ENCODE measurements at regions not wholly inside any gene's neighbourhood (a gene's known extent, or its start where the extent isn't known, plus 50 kb on each side); places are given as distances from the start of the nearest gene placed in this dataset.
"Not testable (repeated sequence)": the region's sequence is repeated elsewhere in the genome, so short reads cannot be mapped to it uniquely, and the experiment has no call there.

DNA sequence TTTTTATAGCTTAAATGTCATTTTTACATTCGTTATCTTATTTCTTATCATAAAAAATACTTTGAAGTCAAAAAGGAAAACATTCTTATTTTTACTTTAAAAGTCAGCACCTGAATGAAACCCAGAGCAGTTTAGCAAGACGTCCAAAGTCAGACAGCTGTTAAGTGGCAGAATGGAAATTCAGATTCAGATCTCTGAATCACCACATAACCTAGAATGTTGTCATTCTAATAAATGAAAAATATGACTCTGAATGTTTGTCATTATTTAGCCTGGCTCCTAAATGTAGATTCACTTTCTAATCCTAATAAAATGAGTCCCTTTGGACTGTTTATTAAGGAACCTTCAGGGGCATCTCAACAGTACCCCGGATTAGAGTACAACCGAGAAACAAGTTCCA lies 75.2 kb upstream of the RGS7 start:
- H3K4me1 ChIP-seq: no peaks in the 10 kb centered on the region
- WGBS, 2 donors: 84 to 85% methylated on average over 4 of the region's 4 CpGs
- TF ChIP-seq POLR2A (IDR thresholded peaks at IDR 0.05) (no peak), CTCF (IDR thresholded peaks at IDR 0.05) (no peak)
- H3K36me3 ChIP-seq (ENCODE audit: low read depth, missing control alignments): no peaks in the 10 kb centered on the region
- H3K27me3 ChIP-seq: no peaks in the 10 kb centered on the region
- DNase-seq: no peak
- H3K4me3 ChIP-seq: no peak overlapping the region
- intact Hi-C loops (cut with DNase I; ENCODE audit: low total_unique reads): no loop called here
- no peaks in the 10 kb centered on the region for H3K9me3 ChIP-seq
- H3K27ac ChIP-seq: no peak overlapping the region

- WGBS, 2 donors: 69 to 80% methylated on average over 4 of the region's 4 CpGs
- H3K27ac ChIP-seq; H3K36me3 ChIP-seq (ENCODE audit: low read depth, missing control alignments); H3K4me1 ChIP-seq; H3K9me3 ChIP-seq; H3K27me3 ChIP-seq; DNase-seq; H3K4me3 ChIP-seq; intact Hi-C loops (cut with DNase I; ENCODE audit: low total_unique reads): not testable (repeated sequence)
These were observed 68.1 kb upstream of the RGS7 start for GRCh38 chr1:241425091-241425490.

GRCh38 chr1:241424480-241424971 lies 67.5 kb upstream of the RGS7 start:
- H3K4me3 ChIP-seq: peak overlapping the region in 1 of 2 donors; percentile 45

GRCh38 chr1:241423541-241424479 lies 66.8 kb upstream of the RGS7 start:
- WGBS, 2 donors: 2 to 3% methylated on average over 12 to 43 of the region's 61 CpGs
- peak; percentile 16 for DNase-seq
- H3K9me3 ChIP-seq: no peaks in the 10 kb centered on the region
- no peak for TF ChIP-seq POLR2A (IDR thresholded peaks at IDR 0.05)
- no peak for TF ChIP-seq CTCF (IDR thresholded peaks at IDR 0.05)
- H3K4me1 ChIP-seq: no peaks in the 10 kb centered on the region
- H3K36me3 ChIP-seq (ENCODE audit: low read depth, missing control alignments): no peaks in the 10 kb centered on the region
- H3K27me3 ChIP-seq: no peaks in the 10 kb centered on the region
- peak overlapping the region; percentile 31 to 45 for H3K4me3 ChIP-seq
- no peak overlapping the region for H3K27ac ChIP-seq
- intact Hi-C loops (cut with DNase I; ENCODE audit: low total_unique reads): no loop called here

More at GRCh38 chr1:241424480-241424971, 67.5 kb upstream of the RGS7 start:
- Histone ChIP-seq H3K9me3 (no peaks in the 10 kb centered on the region), H3K27ac (no peak overlapping the region), H3K4me1 (no peaks in the 10 kb centered on the region), H3K36me3 (ENCODE audit: low read depth, missing control alignments) (no peaks in the 10 kb centered on the region), H3K27me3 (no peaks in the 10 kb centered on the region)
- DNase-seq: no peak
- TF ChIP-seq CTCF (IDR thresholded peaks at IDR 0.05) (no peak), POLR2A (IDR thresholded peaks at IDR 0.05) (no peak)
- 17 to 30% methylated on average over 7 to 21 of the region's 21 CpGs for WGBS, 2 donors
- intact Hi-C loops (cut with DNase I; ENCODE audit: low total_unique reads): no loop called here

DNA sequence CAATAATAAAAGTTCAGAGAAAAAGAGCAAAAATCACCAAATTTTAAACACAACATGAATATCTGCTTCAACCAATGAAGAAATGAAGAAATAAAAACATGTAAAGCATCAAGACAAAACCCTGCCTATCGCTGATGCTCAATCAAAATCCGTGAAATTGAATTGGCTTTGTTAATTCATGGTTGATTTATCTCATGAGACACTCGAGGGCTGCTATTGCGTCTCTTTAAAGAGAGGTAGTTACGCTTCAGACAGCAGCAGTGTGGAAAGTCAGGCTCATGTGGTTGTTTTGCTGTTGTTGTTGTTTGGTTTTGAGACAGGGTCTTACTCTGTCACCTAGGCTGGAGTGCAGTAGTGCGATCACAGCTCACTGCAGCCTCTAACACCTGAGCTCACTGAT lies 65.5 kb upstream of the RGS7 start:
- intact Hi-C loops (cut with DNase I; ENCODE audit: low total_unique reads): no loop called here
- 75 to 79% methylated on average over 6 of the region's 6 CpGs for WGBS, 2 donors

More for the DNA sequence above, 65.5 kb upstream of the RGS7 start:
- Histone ChIP-seq H3K9me3 (no peaks in the 10 kb centered on the region), H3K27me3 (no peaks in the 10 kb centered on the region), H3K4me3 (no peak overlapping the region), H3K36me3 (ENCODE audit: low read depth, missing control alignments) (no peaks in the 10 kb centered on the region), H3K4me1 (no peaks in the 10 kb centered on the region), H3K27ac (no peak overlapping the region)
- TF ChIP-seq POLR2A (IDR thresholded peaks at IDR 0.05): no peak
- no peak for TF ChIP-seq CTCF (IDR thresholded peaks at IDR 0.05)
- DNase-seq: no peak

Data from testis (tissue), 2 donors.